Endothelial cell of umbilical vein (primary cell): ENCODE measurements at regions not wholly inside any gene's neighbourhood (a gene's known extent, or its start where the extent isn't known, plus 50 kb on each side); places are given as distances from the start of the nearest gene placed in this dataset.

Experiments used
- BruUV-seq: library from RNA; stranded (reverse); fragments of 400-500 nt; replicated peaks from 2 replicates; lab custom pipeline; 2021; lab: Mats Ljungman, UMichigan
- CTCF ChIA-PET: fragments of 300-600, 350-600 bp; sonication (Branson Sonifier 250); formaldehyde crosslinking; loops from one replicate; lab custom pipeline; 2021; ENCODE audit warnings: antibody characterized with exemption, inconsistent platforms; lab: Charles Lee
- POLR2A ChIA-PET: fragments of 300-600, 350-600 bp; sonication (Branson Sonifier 250); formaldehyde crosslinking; loops from one replicate; lab custom pipeline; 2021; ENCODE audit warnings: antibody characterized with exemption, inconsistent platforms; lab: Charles Lee
- DNase-seq: peaks from one replicate; pipeline ENCODE4 v3.0.0-alpha.2; 2011; ENCODE audit warnings: low read depth, low spot score
- FAIRE-seq: peaks from 2 replicates; lab custom pipeline; 2011; peaks lifted over from hg19 to GRCh38; lab: Jason Lieb, UNC
- H2AFZ ChIP-seq: 2 replicates; pipeline ENCODE4 v1.6.0; 2012; ENCODE audit warnings: low read depth, low read length, control low read depth, inconsistent platforms
- H3K27ac ChIP-seq: 2 replicates; pipeline ENCODE4 v1.5.1; 2011; ENCODE audit warnings: low read depth, mild to moderate bottlenecking, control low read depth, low read length, moderate library complexity; ENCODE audit not compliant: insufficient read depth
- H3K27me3 ChIP-seq, 2 experiments: 2 replicates each; pipeline versions ENCODE4 v1.6.0 to v1.6.1; 2011; ENCODE audit warnings: low read length in 2 of 2, mixed read lengths in 1 of 2; ENCODE audit not compliant: control insufficient read depth in 2 of 2, insufficient read depth in 2 of 2
- H3K36me3 ChIP-seq, 2 experiments: 2 replicates in 1 of 2; 3 replicates in 1 of 2; pipeline ENCODE4 v1.5.1; 2011; ENCODE audit warnings: low read length in 2 of 2, mild to moderate bottlenecking in 1 of 2, moderate library complexity in 1 of 2; ENCODE audit not compliant: control insufficient read depth in 2 of 2, insufficient read depth in 2 of 2; ENCODE audit errors: extremely low read depth in 1 of 2
- H3K4me1 ChIP-seq: 3 replicates; pipeline ENCODE4 v1.5.1; 2011; ENCODE audit warnings: mild to moderate bottlenecking, low read length; ENCODE audit not compliant: control insufficient read depth, insufficient read depth; ENCODE audit errors: extremely low read depth
- H3K4me2 ChIP-seq: 2 replicates; pipeline ENCODE4 v1.6.1; 2011; ENCODE audit warnings: low read length, control low read depth, mixed read lengths; ENCODE audit not compliant: insufficient read depth
- H3K4me3 ChIP-seq, 3 experiments: fragments of 200-600 bp in 1 of 3; sonication (generic), shearing (Covaris generic) in 1 of 3; replicated peaks in 1 of 3; 2 replicates each; pipeline ENCODE4 v1.5.1; 2011 to 2016; ENCODE audit warnings: control low read depth in 3 of 3, low read length in 3 of 3, mild to moderate bottlenecking in 2 of 3, inconsistent platforms in 1 of 3, low read depth in 1 of 3, moderate library complexity in 1 of 3; ENCODE audit not compliant: insufficient read depth in 1 of 3
- H3K79me2 ChIP-seq: 2 replicates; pipeline ENCODE4 v1.6.0; 2012; ENCODE audit warnings: low read length, inconsistent platforms; ENCODE audit not compliant: control insufficient read depth, insufficient read depth
- H3K9ac ChIP-seq: replicated peaks from 2 replicates; pipeline ENCODE3; 2011; ENCODE audit warnings: low read length, control low read depth; ENCODE audit not compliant: insufficient read depth; ENCODE audit errors: extremely low read depth
- H3K9me1 ChIP-seq: replicated peaks from 3 replicates; pipeline ENCODE4 v1.6.0; 2011; ENCODE audit warnings: mild to moderate bottlenecking, low read length; ENCODE audit not compliant: control insufficient read depth, insufficient read depth; ENCODE audit errors: extremely low read depth
- H3K9me3 ChIP-seq: replicated peaks from 2 replicates; pipeline ENCODE4 v1.5.1; 2012; ENCODE audit warnings: low read length, inconsistent platforms; ENCODE audit not compliant: control insufficient read depth, insufficient read depth
- H4K20me1 ChIP-seq: replicated peaks from 2 replicates; pipeline ENCODE3; 2011; ENCODE audit warnings: mild to moderate bottlenecking, low read length; ENCODE audit not compliant: control insufficient read depth, insufficient read depth; ENCODE audit errors: extremely low read depth
- EZH2 ChIP-seq: IDR thresholded peaks from 2 replicates; pipeline ENCODE4 v1.6.1; 2012; ENCODE audit warnings: borderline replicate concordance, low read depth, mild to moderate bottlenecking, moderate library complexity, low read length, inconsistent platforms; ENCODE audit not compliant: severe bottlenecking
- FOS ChIP-seq: IDR thresholded peaks from 2 replicates; pipeline ENCODE4 v1.6.1; 2011; ENCODE audit warnings: mild to moderate bottlenecking, low read length, moderate library complexity, borderline replicate concordance; ENCODE audit not compliant: insufficient read depth
- JUN ChIP-seq: IDR thresholded peaks from 2 replicates; pipeline ENCODE4 v1.6.1; 2011; ENCODE audit warnings: borderline replicate concordance, low read depth; ENCODE audit not compliant: insufficient read length, insufficient read depth
- MYC ChIP-seq: IDR thresholded peaks from one replicate; pipeline ENCODE4 v1.6.1; 2011; ENCODE audit warnings: mild to moderate bottlenecking, low read depth, low read length
- POLR2A ChIP-seq: IDR thresholded peaks from 2 replicates; pipeline ENCODE4 v1.6.1; 2012; ENCODE audit warnings: low read depth, mild to moderate bottlenecking, control low read depth, low read length
- POLR2AphosphoS5 ChIP-seq: IDR thresholded peaks from 2 replicates; pipeline ENCODE4 v1.6.1; 2012; ENCODE audit warnings: low read depth, mild to moderate bottlenecking, control low read depth, low read length, moderate library complexity; ENCODE audit not compliant: insufficient read depth
- dilution Hi-C: fragments of 300-500 bp; cut with MboI; formaldehyde crosslinking; loops from one replicate; pipeline ENCODE4 v1.15.0; 2019; ENCODE audit warnings: low sequenced_read_pairs; ENCODE audit not compliant: extremely low pct_ligation_motif_present
- intact Hi-C: fragments of 100-400 bp; cut with micrococcal nuclease; formaldehyde crosslinking; loops from one replicate; pipeline ENCODE4 v1.10.0; 2022

DNA sequence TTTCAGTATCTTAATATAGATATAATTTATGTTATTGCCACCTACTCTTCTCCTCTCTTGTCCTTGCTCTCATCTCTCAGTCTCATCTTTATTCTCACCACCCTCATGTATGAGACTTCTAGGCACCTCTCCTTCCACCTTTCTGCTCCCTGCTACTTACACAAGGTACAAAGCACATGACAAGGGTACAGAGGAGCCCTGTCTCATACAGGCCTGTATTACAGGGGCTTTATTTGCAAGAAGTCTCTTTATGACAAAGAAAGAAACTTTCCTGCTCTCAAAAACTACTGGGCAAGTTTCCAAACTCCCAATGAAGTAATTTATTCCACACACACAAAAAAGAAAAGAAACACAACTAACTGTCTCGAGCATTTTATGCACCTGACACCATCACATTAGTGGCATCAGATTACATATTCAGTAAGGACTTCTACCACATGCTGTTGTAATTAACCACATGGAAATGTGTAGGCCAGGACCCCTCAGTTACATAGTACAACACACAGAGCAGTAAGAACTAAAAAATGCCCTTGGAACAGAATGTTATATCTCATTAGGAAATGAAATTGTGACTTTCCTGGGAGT lies 253.1 kb downstream of the FZD1 start:
- no peaks in the 10 kb centered on the region for H3K4me1 ChIP-seq
- H3K4me3 ChIP-seq, result no peak overlapping the region
- TF ChIP-seq EZH2, result no peak
- TF ChIP-seq FOS, result no peak
- dilution Hi-C loops (no loop called here), intact Hi-C loops (no loop called here)
- DNase-seq (no peak), FAIRE-seq (no peak)
- no peak overlapping the region for H3K4me2 ChIP-seq
- H3K27ac ChIP-seq, result no peak overlapping the region
- H3K9me1 ChIP-seq, result no peaks in the 10 kb centered on the region
- no peaks in the 10 kb centered on the region for H3K36me3 ChIP-seq
- no TSS peak for BruUV-seq
- no peaks in the 10 kb centered on the region for H4K20me1 ChIP-seq
- H2AFZ ChIP-seq, result no peak overlapping the region
- H3K9ac ChIP-seq, result no peak overlapping the region
- no peaks in the 10 kb centered on the region for H3K79me2 ChIP-seq
- H3K27me3 ChIP-seq, result no peaks in the 10 kb centered on the region
- H3K9me3 ChIP-seq, result no peaks in the 10 kb centered on the region
- POLR2A ChIA-PET, result no interaction called here
- CTCF ChIA-PET, result no interaction called here

DNA sequence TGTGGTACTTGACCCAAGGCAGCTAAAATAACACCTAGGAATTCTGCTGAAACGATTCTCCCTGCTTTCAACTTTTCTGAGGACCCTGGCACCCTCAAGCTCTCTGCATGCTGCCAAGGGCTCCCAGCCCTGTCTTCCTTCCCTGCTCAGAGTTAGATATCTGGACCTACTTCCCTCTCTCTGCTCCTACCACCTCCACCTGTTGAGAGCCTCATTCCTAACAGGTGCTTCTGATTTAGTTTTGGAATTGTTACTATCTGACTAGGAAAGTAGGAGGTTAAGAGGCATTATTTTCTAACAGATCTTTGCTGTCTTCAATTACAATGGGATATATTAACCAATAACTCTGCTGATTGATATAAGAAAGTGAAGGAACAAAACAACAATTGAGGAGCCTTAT lies 253.8 kb downstream of the FZD1 start:
- FAIRE-seq, result no peak

More for the DNA sequence above, 253.8 kb downstream of the FZD1 start:
- Histone ChIP-seq H3K9me3 (no peaks in the 10 kb centered on the region), H3K9me1 (no peaks in the 10 kb centered on the region), H3K36me3 (no peaks in the 10 kb centered on the region), H2AFZ (no peak overlapping the region), H3K27ac (no peak overlapping the region), H3K9ac (no peak overlapping the region), H3K27me3 (no peaks in the 10 kb centered on the region), H3K79me2 (no peaks in the 10 kb centered on the region), H3K4me1 (no peaks in the 10 kb centered on the region), H3K4me2 (no peak overlapping the region), H3K4me3 (no peak overlapping the region), H4K20me1 (no peaks in the 10 kb centered on the region)
- TF ChIP-seq FOS (no peak), POLR2AphosphoS5 (no peak), POLR2A (no peak), JUN (no peak), MYC (no peak)
- no peak for DNase-seq
- BruUV-seq, result no TSS peak
- intact Hi-C loops, result no loop called here
- dilution Hi-C loops, result no loop called here
- ChIA-PET POLR2A (no interaction called here), CTCF (no interaction called here)
